Chondrocyte (in vitro differentiated cells): ENCODE measurements at regions not wholly inside any gene's neighbourhood (a gene's known extent, or its start where the extent isn't known, plus 50 kb on each side); places are given as distances from the start of the nearest gene placed in this dataset.

ENCODE experiments used
- DNase-seq: peaks from one replicate; pipeline ENCODE4 v3.0.0; 2021; ENCODE audit warnings: mixed read lengths, low spot score
- H3K27ac Mint-ChIP-seq: one replicate; pipeline ENCODE4 v1.8.0; 2021; ENCODE audit warnings: mild to moderate bottlenecking, moderate library complexity, mixed read lengths; ENCODE audit not compliant: unreplicated experiment
- H3K27me3 Mint-ChIP-seq: 2 replicates; pipeline ENCODE4 v1.8.0; 2021; ENCODE audit warnings: low read depth, mixed read lengths
- H3K36me3 Mint-ChIP-seq: 2 replicates; pipeline ENCODE4 v1.8.0; 2021; ENCODE audit warnings: low read depth, mixed read lengths
- H3K4me1 Mint-ChIP-seq: 2 replicates; pipeline ENCODE4 v1.8.0; 2021; ENCODE audit warnings: low read depth, mild to moderate bottlenecking, mixed read lengths
- H3K4me3 Mint-ChIP-seq: one replicate; pipeline ENCODE4 v1.8.0; 2021; ENCODE audit warnings: mild to moderate bottlenecking, moderate library complexity, mixed read lengths; ENCODE audit not compliant: unreplicated experiment
- H3K9me3 Mint-ChIP-seq: 2 replicates; pipeline ENCODE4 v1.8.0; 2021; ENCODE audit warnings: low read depth, mixed read lengths
- CTCF ChIP-seq: fragments of 200-600 bp; sonication (generic); IDR thresholded peaks from 2 replicates; pipeline ENCODE4 v1.5.0; 2021; ENCODE audit warnings: antibody characterized with exemption, mild to moderate bottlenecking, moderate library complexity

- Mint-ChIP-seq H3K4me1 (peaks cover 16% of the 10 kb centered on the region), H3K9me3 (no peaks in the 10 kb centered on the region), H3K27me3 (peaks cover 3% of the 10 kb centered on the region), H3K4me3 (peak overlapping the region; percentile 33), H3K36me3 (no peaks in the 10 kb centered on the region), H3K27ac (no peak overlapping the region)
- no peak for TF ChIP-seq CTCF
- DNase-seq, result no peak
These were observed 184.8 kb upstream of the ZFHX3 start for GRCh38 chr16:73232555-73233328.

DNA sequence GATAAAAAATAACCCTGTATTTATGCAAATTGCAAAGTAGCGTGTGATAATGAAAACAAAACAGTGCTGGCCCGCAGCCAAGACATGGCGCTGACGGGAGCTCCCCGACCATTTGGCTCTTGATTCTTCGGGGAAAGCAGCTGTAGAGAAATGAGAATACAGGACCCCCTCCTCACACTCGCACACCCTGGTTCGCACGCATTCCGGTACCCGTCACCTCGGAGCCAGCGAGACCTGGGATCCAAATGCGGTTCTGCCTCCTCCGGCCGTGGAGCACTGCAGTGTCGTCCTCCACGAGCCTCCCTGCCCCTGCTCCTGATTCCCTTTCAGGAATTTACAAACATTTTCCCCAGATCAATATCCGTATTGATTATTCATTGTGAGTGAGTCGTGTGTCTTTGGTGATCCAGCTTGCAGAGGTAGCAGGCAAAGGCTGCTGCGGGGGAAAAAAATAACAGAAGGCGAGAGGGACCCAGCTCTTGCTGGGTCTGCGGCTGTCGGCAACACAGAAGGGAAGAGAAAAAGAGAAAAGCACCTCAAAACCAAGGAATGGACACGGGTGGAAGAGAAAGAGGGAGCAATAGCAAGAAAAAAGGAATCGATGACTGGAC lies 184.1 kb upstream of the ZFHX3 start:
- Mint-ChIP-seq H3K4me3 (no peak overlapping the region), H3K9me3 (no peaks in the 10 kb centered on the region), H3K27me3 (peaks cover 2% of the 10 kb centered on the region), H3K4me1 (peaks cover 16% of the 10 kb centered on the region), H3K36me3 (no peaks in the 10 kb centered on the region), H3K27ac (no peak overlapping the region)
- no peak for DNase-seq
- no peak for TF ChIP-seq CTCF

- no peak for TF ChIP-seq CTCF
- no peak overlapping the region for H3K27ac Mint-ChIP-seq
These were observed 183.5 kb upstream of the ZFHX3 start for GRCh38 chr16:73231379-73231778.

GRCh38 chr16:73230651-73231050 lies 182.7 kb upstream of the ZFHX3 start:
- H3K4me1 Mint-ChIP-seq, result peaks cover 16% of the 10 kb centered on the region
- H3K36me3 Mint-ChIP-seq, result no peaks in the 10 kb centered on the region
- no peak for DNase-seq
- peaks cover 2% of the 10 kb centered on the region for H3K27me3 Mint-ChIP-seq
- TF ChIP-seq CTCF, result no peak
- no peaks in the 10 kb centered on the region for H3K9me3 Mint-ChIP-seq
- no peak overlapping the region for H3K27ac Mint-ChIP-seq
- H3K4me3 Mint-ChIP-seq, result no peak overlapping the region

More at GRCh38 chr16:73231379-73231778, 183.5 kb upstream of the ZFHX3 start:
- no peaks in the 10 kb centered on the region for H3K9me3 Mint-ChIP-seq
- no peak for DNase-seq
- H3K4me3 Mint-ChIP-seq, result no peak overlapping the region
- no peaks in the 10 kb centered on the region for H3K36me3 Mint-ChIP-seq
- peaks cover 2% of the 10 kb centered on the region for H3K27me3 Mint-ChIP-seq
- peaks cover 16% of the 10 kb centered on the region for H3K4me1 Mint-ChIP-seq

DNA sequence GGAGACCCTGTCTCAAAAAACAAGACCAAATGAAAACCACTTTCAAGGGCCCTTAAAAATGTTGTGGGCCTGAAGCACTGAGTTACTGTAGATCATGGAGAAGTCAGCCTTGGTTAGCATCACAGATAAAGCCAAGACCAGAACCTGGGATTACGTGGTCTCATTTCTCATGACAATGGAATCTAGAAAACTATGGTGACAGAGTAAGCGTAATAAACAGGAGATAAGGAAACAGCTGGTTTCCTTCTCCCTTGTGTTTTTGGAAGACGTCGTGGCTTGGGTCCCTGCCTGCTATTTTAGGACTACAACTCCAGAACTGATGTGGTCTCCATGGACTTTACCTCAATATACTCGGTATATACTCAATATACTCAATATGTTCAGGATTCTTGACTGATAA lies 180.7 kb upstream of the ZFHX3 start:
- peaks cover 11% of the 10 kb centered on the region for H3K4me1 Mint-ChIP-seq
- no peak overlapping the region for H3K4me3 Mint-ChIP-seq
- no peak overlapping the region for H3K27ac Mint-ChIP-seq
- no peaks in the 10 kb centered on the region for H3K9me3 Mint-ChIP-seq
- no peak for TF ChIP-seq CTCF
- no peaks in the 10 kb centered on the region for H3K36me3 Mint-ChIP-seq
- peaks cover 2% of the 10 kb centered on the region for H3K27me3 Mint-ChIP-seq
- no peak for DNase-seq
